ENCODE measurements at regions not wholly inside any gene's neighbourhood (a gene's known extent, or its start where the extent isn't known, plus 50 kb on each side); places are given as distances from the start of the nearest gene placed in this dataset.
"Not testable (repeated sequence)": the region's sequence is repeated elsewhere in the genome, so short reads cannot be mapped to it uniquely, and the experiment has no call there.

- Histone ChIP-seq H3K27me3 (ENCODE audit: control insufficient read depth, insufficient read depth, low read length) (no peaks in the 10 kb centered on the region), H3K9me3 (ENCODE audit: control insufficient read depth, insufficient read depth, low read length) (peaks cover 1% of the 10 kb centered on the region), H3K4me1 (ENCODE audit: control insufficient read depth, insufficient read depth, low read length) (no peaks in the 10 kb centered on the region), H3K27ac (ENCODE audit: low read depth, low read length) (no peak overlapping the region), H3K4me3 (ENCODE audit: low read depth, low read length) (no peak overlapping the region), H3K36me3 (ENCODE audit: control insufficient read depth, insufficient read depth, low read length) (no peaks in the 10 kb centered on the region)
- WGBS (ENCODE audit: insufficient coverage) = 75% methylated on average over 1 of the region's 6 CpGs
- DNase-seq (ENCODE audit: low read depth in 4 of 6, low spot score in 6 of 6) = peak in 2 of 6 donors; percentile 10 to 31
Measured at GRCh38 chr7:138324941-138325340, 135.1 kb upstream of the TRIM24 start.

- WGBS (ENCODE audit: insufficient coverage) = 92% methylated on average over 2 of the region's 4 CpGs
- H3K4me1 ChIP-seq (ENCODE audit: control insufficient read depth, insufficient read depth, low read length) = no peaks in the 10 kb centered on the region
- peaks cover 1% of the 10 kb centered on the region for H3K9me3 ChIP-seq (ENCODE audit: control insufficient read depth, insufficient read depth, low read length)
- H3K27me3 ChIP-seq (ENCODE audit: control insufficient read depth, insufficient read depth, low read length) = no peaks in the 10 kb centered on the region
- DNase-seq (ENCODE audit: low read depth in 4 of 6, low spot score in 6 of 6) = no peak
- H3K27ac ChIP-seq (ENCODE audit: low read depth, low read length) = no peak overlapping the region
- no peak overlapping the region for H3K4me3 ChIP-seq (ENCODE audit: low read depth, low read length)
- H3K36me3 ChIP-seq (ENCODE audit: control insufficient read depth, insufficient read depth, low read length) = no peaks in the 10 kb centered on the region
Measured at GRCh38 chr7:138325434-138325833, 134.6 kb upstream of the TRIM24 start.

GRCh38 chr7:138328215-138328614 is 131.8 kb upstream of the TRIM24 start:
- DNase-seq (ENCODE audit: low read depth in 4 of 6, low spot score in 6 of 6) = no peak
- WGBS (ENCODE audit: insufficient coverage) = 100% methylated on average over 1 of the region's 2 CpGs

GRCh38 chr7:138332850-138333249 is 127.2 kb upstream of the TRIM24 start:
- WGBS (ENCODE audit: insufficient coverage) = 92% methylated on average over 4 of the region's 5 CpGs
- not testable (repeated sequence) for H3K9me3 ChIP-seq (ENCODE audit: control insufficient read depth, insufficient read depth, low read length); H3K4me3 ChIP-seq (ENCODE audit: low read depth, low read length)

More at GRCh38 chr7:138328215-138328614, 131.8 kb upstream of the TRIM24 start:
- Histone ChIP-seq H3K9me3 (ENCODE audit: control insufficient read depth, insufficient read depth, low read length) (peaks cover 1% of the 10 kb centered on the region), H3K27ac (ENCODE audit: low read depth, low read length) (no peak overlapping the region), H3K27me3 (ENCODE audit: control insufficient read depth, insufficient read depth, low read length) (no peaks in the 10 kb centered on the region), H3K4me1 (ENCODE audit: control insufficient read depth, insufficient read depth, low read length) (no peaks in the 10 kb centered on the region), H3K36me3 (ENCODE audit: control insufficient read depth, insufficient read depth, low read length) (no peaks in the 10 kb centered on the region), H3K4me3 (ENCODE audit: low read depth, low read length) (no peak overlapping the region)

GRCh38 chr7:138338361-138338760 is 121.7 kb upstream of the TRIM24 start:
- peak in 3 of 6 donors; percentile 6 to 69 (median 49) for DNase-seq (ENCODE audit: low read depth in 4 of 6, low spot score in 6 of 6)
- H3K4me3 ChIP-seq (ENCODE audit: low read depth, low read length) = no peak overlapping the region
- H3K4me1 ChIP-seq (ENCODE audit: control insufficient read depth, insufficient read depth, low read length) = no peaks in the 10 kb centered on the region
- peaks cover 21% of the 10 kb centered on the region for H3K9me3 ChIP-seq (ENCODE audit: control insufficient read depth, insufficient read depth, low read length)
- no peaks in the 10 kb centered on the region for H3K36me3 ChIP-seq (ENCODE audit: control insufficient read depth, insufficient read depth, low read length)
- H3K27me3 ChIP-seq (ENCODE audit: control insufficient read depth, insufficient read depth, low read length) = no peaks in the 10 kb centered on the region
- H3K27ac ChIP-seq (ENCODE audit: low read depth, low read length) = no peak overlapping the region

More at GRCh38 chr7:138332850-138333249, 127.2 kb upstream of the TRIM24 start:
- H3K27ac ChIP-seq (ENCODE audit: low read depth, low read length); H3K36me3 ChIP-seq (ENCODE audit: control insufficient read depth, insufficient read depth, low read length); H3K4me1 ChIP-seq (ENCODE audit: control insufficient read depth, insufficient read depth, low read length); DNase-seq (ENCODE audit: low read depth in 4 of 6, low spot score in 6 of 6); H3K27me3 ChIP-seq (ENCODE audit: control insufficient read depth, insufficient read depth, low read length): not testable (repeated sequence)

GRCh38 chr7:138339229-138339628 is 120.8 kb upstream of the TRIM24 start:
- not testable (repeated sequence) for H3K27me3 ChIP-seq (ENCODE audit: control insufficient read depth, insufficient read depth, low read length); H3K4me1 ChIP-seq (ENCODE audit: control insufficient read depth, insufficient read depth, low read length); H3K36me3 ChIP-seq (ENCODE audit: control insufficient read depth, insufficient read depth, low read length); H3K4me3 ChIP-seq (ENCODE audit: low read depth, low read length); DNase-seq (ENCODE audit: low read depth in 4 of 6, low spot score in 6 of 6); H3K27ac ChIP-seq (ENCODE audit: low read depth, low read length)
- peaks cover 22% of the 10 kb centered on the region for H3K9me3 ChIP-seq (ENCODE audit: control insufficient read depth, insufficient read depth, low read length)
- 91% methylated on average over 7 of the region's 7 CpGs for WGBS (ENCODE audit: insufficient coverage)

GRCh38 chr7:138342990-138343389 is 117.1 kb upstream of the TRIM24 start:
- Histone ChIP-seq H3K36me3 (ENCODE audit: control insufficient read depth, insufficient read depth, low read length) (no peaks in the 10 kb centered on the region), H3K27ac (ENCODE audit: low read depth, low read length) (no peak overlapping the region), H3K4me3 (ENCODE audit: low read depth, low read length) (no peak overlapping the region), H3K27me3 (ENCODE audit: control insufficient read depth, insufficient read depth, low read length) (no peaks in the 10 kb centered on the region), H3K4me1 (ENCODE audit: control insufficient read depth, insufficient read depth, low read length) (no peaks in the 10 kb centered on the region), H3K9me3 (ENCODE audit: control insufficient read depth, insufficient read depth, low read length) (peaks cover 24% of the 10 kb centered on the region)
- no CpG with 5 or more reads among the region's 4 CpGs for WGBS (ENCODE audit: insufficient coverage)
- DNase-seq (ENCODE audit: low read depth in 4 of 6, low spot score in 6 of 6) = no peak

- H3K27ac ChIP-seq (ENCODE audit: low read depth, low read length) = no peak overlapping the region
- no peak for DNase-seq (ENCODE audit: low read depth in 4 of 6, low spot score in 6 of 6)
- no peak overlapping the region for H3K4me3 ChIP-seq (ENCODE audit: low read depth, low read length)
- H3K9me3 ChIP-seq (ENCODE audit: control insufficient read depth, insufficient read depth, low read length) = peaks cover 14% of the 10 kb centered on the region
- H3K36me3 ChIP-seq (ENCODE audit: control insufficient read depth, insufficient read depth, low read length) = no peaks in the 10 kb centered on the region
- no peaks in the 10 kb centered on the region for H3K27me3 ChIP-seq (ENCODE audit: control insufficient read depth, insufficient read depth, low read length)
- 87% methylated on average over 2 of the region's 3 CpGs for WGBS (ENCODE audit: insufficient coverage)
- H3K4me1 ChIP-seq (ENCODE audit: control insufficient read depth, insufficient read depth, low read length) = no peaks in the 10 kb centered on the region
Measured at GRCh38 chr7:138345567-138345966, 114.5 kb upstream of the TRIM24 start.

- no CpG with 5 or more reads among the region's 2 CpGs for WGBS (ENCODE audit: insufficient coverage)
- Histone ChIP-seq H3K36me3 (ENCODE audit: control insufficient read depth, insufficient read depth, low read length) (no peaks in the 10 kb centered on the region), H3K4me1 (ENCODE audit: control insufficient read depth, insufficient read depth, low read length) (no peaks in the 10 kb centered on the region), H3K27ac (ENCODE audit: low read depth, low read length) (no peak overlapping the region), H3K9me3 (ENCODE audit: control insufficient read depth, insufficient read depth, low read length) (peaks cover 14% of the 10 kb centered on the region), H3K27me3 (ENCODE audit: control insufficient read depth, insufficient read depth, low read length) (no peaks in the 10 kb centered on the region), H3K4me3 (ENCODE audit: low read depth, low read length) (no peak overlapping the region)
- peak in 1 of 6 donors; percentile 2 for DNase-seq (ENCODE audit: low read depth in 4 of 6, low spot score in 6 of 6)
Measured at GRCh38 chr7:138346975-138347374, 113.1 kb upstream of the TRIM24 start.

GRCh38 chr7:138349841-138350700 is 110.0 kb upstream of the TRIM24 start:
- no peak overlapping the region for H3K27ac ChIP-seq (ENCODE audit: low read depth, low read length)
- H3K9me3 ChIP-seq (ENCODE audit: control insufficient read depth, insufficient read depth, low read length) = peaks cover 7% of the 10 kb centered on the region
- H3K4me1 ChIP-seq (ENCODE audit: control insufficient read depth, insufficient read depth, low read length) = no peaks in the 10 kb centered on the region
- H3K36me3 ChIP-seq (ENCODE audit: control insufficient read depth, insufficient read depth, low read length) = no peaks in the 10 kb centered on the region
- peak in 1 of 6 donors; percentile 75 for DNase-seq (ENCODE audit: low read depth in 4 of 6, low spot score in 6 of 6)
- WGBS (ENCODE audit: insufficient coverage) = 47% methylated on average over 2 of the region's 6 CpGs
- no peaks in the 10 kb centered on the region for H3K27me3 ChIP-seq (ENCODE audit: control insufficient read depth, insufficient read depth, low read length)
- H3K4me3 ChIP-seq (ENCODE audit: low read depth, low read length) = no peak overlapping the region
